Chondrocyte (in vitro differentiated cells): ENCODE measurements at regions not wholly inside any gene's neighbourhood (a gene's known extent, or its start where the extent isn't known, plus 50 kb on each side); places are given as distances from the start of the nearest gene placed in this dataset.

ENCODE experiments used
- DNase-seq: peaks from one replicate; pipeline ENCODE4 v3.0.0; 2021; ENCODE audit warnings: mixed read lengths, low spot score
- H3K27ac Mint-ChIP-seq: one replicate; pipeline ENCODE4 v1.8.0; 2021; ENCODE audit warnings: mild to moderate bottlenecking, moderate library complexity, mixed read lengths; ENCODE audit not compliant: unreplicated experiment
- H3K27me3 Mint-ChIP-seq: 2 replicates; pipeline ENCODE4 v1.8.0; 2021; ENCODE audit warnings: low read depth, mixed read lengths
- H3K36me3 Mint-ChIP-seq: 2 replicates; pipeline ENCODE4 v1.8.0; 2021; ENCODE audit warnings: low read depth, mixed read lengths
- H3K4me1 Mint-ChIP-seq: 2 replicates; pipeline ENCODE4 v1.8.0; 2021; ENCODE audit warnings: low read depth, mild to moderate bottlenecking, mixed read lengths
- H3K4me3 Mint-ChIP-seq: one replicate; pipeline ENCODE4 v1.8.0; 2021; ENCODE audit warnings: mild to moderate bottlenecking, moderate library complexity, mixed read lengths; ENCODE audit not compliant: unreplicated experiment
- H3K9me3 Mint-ChIP-seq: 2 replicates; pipeline ENCODE4 v1.8.0; 2021; ENCODE audit warnings: low read depth, mixed read lengths
- CTCF ChIP-seq: fragments of 200-600 bp; sonication (generic); IDR thresholded peaks from 2 replicates; pipeline ENCODE4 v1.5.0; 2021; ENCODE audit warnings: antibody characterized with exemption, mild to moderate bottlenecking, moderate library complexity

GRCh38 chr14:95437715-95438114 lies 78.7 kb downstream of the SYNE3 start:
- Mint-ChIP-seq H3K4me1 (peaks cover 35% of the 10 kb centered on the region), H3K4me3 (no peak overlapping the region), H3K36me3 (peaks cover 27% of the 10 kb centered on the region), H3K27ac (no peak overlapping the region), H3K9me3 (peaks cover 10% of the 10 kb centered on the region), H3K27me3 (no peaks in the 10 kb centered on the region)
- DNase-seq: no peak
- TF ChIP-seq CTCF: no peak

- TF ChIP-seq CTCF: no peak
- no peak overlapping the region for H3K4me3 Mint-ChIP-seq
- no peaks in the 10 kb centered on the region for H3K27me3 Mint-ChIP-seq
- peaks cover 27% of the 10 kb centered on the region for H3K36me3 Mint-ChIP-seq
- DNase-seq: no peak
- H3K4me1 Mint-ChIP-seq: peaks cover 27% of the 10 kb centered on the region
- no peak overlapping the region for H3K27ac Mint-ChIP-seq
- peaks cover 10% of the 10 kb centered on the region for H3K9me3 Mint-ChIP-seq
Measured at GRCh38 chr14:95436354-95436753, 80.1 kb downstream of the SYNE3 start.

GRCh38 chr14:95434121-95434520 lies 82.3 kb downstream of the SYNE3 start:
- peaks cover 10% of the 10 kb centered on the region for H3K9me3 Mint-ChIP-seq
- peaks cover 29% of the 10 kb centered on the region for H3K36me3 Mint-ChIP-seq
- no peak for TF ChIP-seq CTCF
- no peak overlapping the region for H3K27ac Mint-ChIP-seq
- no peak overlapping the region for H3K4me3 Mint-ChIP-seq
- H3K27me3 Mint-ChIP-seq: no peaks in the 10 kb centered on the region
- no peak for DNase-seq
- H3K4me1 Mint-ChIP-seq: peaks cover 14% of the 10 kb centered on the region

- Mint-ChIP-seq H3K27ac (no peak overlapping the region), H3K36me3 (peaks cover 31% of the 10 kb centered on the region), H3K4me3 (no peak overlapping the region), H3K27me3 (no peaks in the 10 kb centered on the region), H3K9me3 (peaks cover 10% of the 10 kb centered on the region), H3K4me1 (peaks cover 14% of the 10 kb centered on the region)
- no peak for TF ChIP-seq CTCF
- peak; percentile 53 for DNase-seq
Measured at GRCh38 chr14:95433094-95433478, 83.4 kb downstream of the SYNE3 start.

GRCh38 chr14:95432144-95433093 lies 84.0 kb downstream of the SYNE3 start:
- H3K27ac Mint-ChIP-seq: no peak overlapping the region
- H3K27me3 Mint-ChIP-seq: no peaks in the 10 kb centered on the region
- peak; percentile 66 for DNase-seq
- peaks cover 10% of the 10 kb centered on the region for H3K9me3 Mint-ChIP-seq
- peaks cover 19% of the 10 kb centered on the region for H3K4me1 Mint-ChIP-seq
- peaks cover 29% of the 10 kb centered on the region for H3K36me3 Mint-ChIP-seq
- TF ChIP-seq CTCF: peak; percentile 87
- no peak overlapping the region for H3K4me3 Mint-ChIP-seq
